CD4-positive, alpha-beta T cell (primary cell): ENCODE measurements at regions not wholly inside any gene's neighbourhood (a gene's known extent, or its start where the extent isn't known, plus 50 kb on each side); places are given as distances from the start of the nearest gene placed in this dataset.

Source experiments
- ATAC-seq: fragments of 200-7000 bp; cut with Tn5 transposase; one replicate; pipeline ENCODE4 v1.10.0; 2022; ENCODE audit warnings: mild to moderate bottlenecking; ENCODE audit not compliant: poor library complexity
- CTCF ChIA-PET: fragments of 350-600 bp; sonication (Branson Sonifier 250); formaldehyde crosslinking; loops from one replicate; lab custom pipeline; 2021; ENCODE audit warnings: antibody characterized with exemption, inconsistent platforms; lab: Charles Lee
- POLR2A ChIA-PET: fragments of 350-600 bp; sonication (Branson Sonifier 250); formaldehyde crosslinking; loops from one replicate; lab custom pipeline; 2021; ENCODE audit warnings: antibody characterized with exemption, inconsistent platforms; lab: Charles Lee
- DNase-seq, 14 experiments: peaks; one replicate each; pipeline ENCODE4 v3.0.0-alpha.2; 2013 to 2020; ENCODE audit warnings: mixed read lengths in 2 of 14
- H3K27ac ChIP-seq, 2 donors: one replicate each; pipeline versions ENCODE4 v1.5.1 to v1.7.0; 2013; ENCODE audit warnings: low read length in 2 of 2, low read depth in 1 of 2, mild to moderate bottlenecking in 1 of 2
- H3K27me3 ChIP-seq, 2 experiments: 1 replicate in 1 of 2; 2 replicates in 1 of 2; pipeline versions ENCODE4 v1.6.1 to v1.7.0; 2013; ENCODE audit warnings: low read length in 2 of 2, control low read depth in 1 of 2, mild to moderate bottlenecking in 1 of 2, moderate library complexity in 1 of 2; ENCODE audit not compliant: insufficient read depth in 2 of 2, control insufficient read depth in 1 of 2
- H3K36me3 ChIP-seq: one replicate; pipeline ENCODE4 v1.6.1; 2013; ENCODE audit warnings: low read length, control low read depth; ENCODE audit not compliant: insufficient read depth
- H3K4me1 ChIP-seq: one replicate; pipeline ENCODE4 v1.6.1; 2013; ENCODE audit warnings: low read length, control low read depth; ENCODE audit not compliant: insufficient read depth
- H3K4me3 ChIP-seq: one replicate; pipeline ENCODE4 v1.5.1; 2013; ENCODE audit warnings: mild to moderate bottlenecking, low read length, moderate library complexity
- H3K9me3 ChIP-seq, 2 experiments: 1 replicate in 1 of 2; 2 replicates in 1 of 2; pipeline versions ENCODE4 v1.6.1 to v1.7.0; 2013; ENCODE audit warnings: low read length in 2 of 2, mild to moderate bottlenecking in 2 of 2, control low read depth in 1 of 2, moderate library complexity in 1 of 2; ENCODE audit not compliant: control insufficient read depth in 1 of 2, insufficient read depth in 1 of 2
- H3K27ac Mint-ChIP-seq: one replicate; pipeline ENCODE4 v1.8.0; 2020; ENCODE audit warnings: mixed read lengths
- H3K27me3 Mint-ChIP-seq: one replicate; pipeline ENCODE4 v1.8.0; 2021; ENCODE audit warnings: mixed read lengths
- H3K36me3 Mint-ChIP-seq: one replicate; pipeline ENCODE4 v1.8.0; 2021; ENCODE audit warnings: low read depth, mixed read lengths
- H3K4me1 Mint-ChIP-seq: one replicate; pipeline ENCODE4 v1.8.0; 2021; ENCODE audit warnings: low read depth, mixed read lengths
- H3K4me3 Mint-ChIP-seq: one replicate; pipeline ENCODE4 v1.8.0; 2020; ENCODE audit warnings: mild to moderate bottlenecking, mixed read lengths
- H3K9me3 Mint-ChIP-seq: one replicate; pipeline ENCODE4 v1.8.0; 2020; ENCODE audit warnings: mixed read lengths
- intact Hi-C, 2 experiments: fragments of 100-400 bp; cut with DNase I in 1 of 2; cut with micrococcal nuclease in 1 of 2; formaldehyde crosslinking; loops; one replicate each; pipeline versions ENCODE4 v1.15.1 to v1.9.0; 2023 to 2025; cut with DNase I, micrococcal nuclease
- TF ChIP-seq, protein P1 (sequence below): fragments of 200-600 bp; IDR thresholded peaks from one replicate; pipeline ENCODE4 v1.8.0; 2022; ENCODE audit warnings: antibody characterized with exemption, mild to moderate bottlenecking

DNA sequence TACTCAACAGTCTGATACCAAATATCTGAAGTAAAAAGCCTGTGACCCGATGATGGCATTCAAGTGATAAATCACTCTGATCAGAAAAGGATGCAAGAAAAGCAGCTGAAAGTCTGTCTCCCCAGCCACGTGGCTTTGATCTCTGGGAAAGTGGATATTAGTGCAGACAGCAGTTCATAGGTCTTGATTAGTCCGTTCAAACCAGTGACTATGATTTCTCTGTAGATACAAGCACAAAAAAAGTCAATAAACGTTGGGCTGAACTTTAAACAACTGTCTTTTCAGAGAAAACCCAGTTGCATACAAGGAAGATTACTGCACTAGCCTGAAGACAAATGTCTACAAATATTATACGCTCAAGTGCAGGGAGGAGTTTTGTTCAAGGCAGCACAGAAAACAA, 107.7 kb upstream of the CDC42EP3 start:
- Mint-ChIP-seq H3K4me1 (no peaks in the 10 kb centered on the region), H3K27me3 (no peaks in the 10 kb centered on the region), H3K4me3 (no peak overlapping the region), H3K9me3 (peaks cover 2% of the 10 kb centered on the region), H3K27ac (no peak overlapping the region), H3K36me3 (no peaks in the 10 kb centered on the region)
- ATAC-seq: no peak
- no peak overlapping the region for H3K27ac ChIP-seq
- peaks cover 0 to 3% of the 10 kb centered on the region in 2 experiments for H3K9me3 ChIP-seq
- POLR2A ChIA-PET: no interaction called here
- no peaks in the 10 kb centered on the region for H3K36me3 ChIP-seq
- H3K4me3 ChIP-seq: no peak overlapping the region
- H3K4me1 ChIP-seq: no peaks in the 10 kb centered on the region
- no peaks in the 10 kb centered on the region for H3K27me3 ChIP-seq
- no peak for DNase-seq
- CTCF ChIA-PET: no interaction called here
- TF ChIP-seq, protein P1, sequence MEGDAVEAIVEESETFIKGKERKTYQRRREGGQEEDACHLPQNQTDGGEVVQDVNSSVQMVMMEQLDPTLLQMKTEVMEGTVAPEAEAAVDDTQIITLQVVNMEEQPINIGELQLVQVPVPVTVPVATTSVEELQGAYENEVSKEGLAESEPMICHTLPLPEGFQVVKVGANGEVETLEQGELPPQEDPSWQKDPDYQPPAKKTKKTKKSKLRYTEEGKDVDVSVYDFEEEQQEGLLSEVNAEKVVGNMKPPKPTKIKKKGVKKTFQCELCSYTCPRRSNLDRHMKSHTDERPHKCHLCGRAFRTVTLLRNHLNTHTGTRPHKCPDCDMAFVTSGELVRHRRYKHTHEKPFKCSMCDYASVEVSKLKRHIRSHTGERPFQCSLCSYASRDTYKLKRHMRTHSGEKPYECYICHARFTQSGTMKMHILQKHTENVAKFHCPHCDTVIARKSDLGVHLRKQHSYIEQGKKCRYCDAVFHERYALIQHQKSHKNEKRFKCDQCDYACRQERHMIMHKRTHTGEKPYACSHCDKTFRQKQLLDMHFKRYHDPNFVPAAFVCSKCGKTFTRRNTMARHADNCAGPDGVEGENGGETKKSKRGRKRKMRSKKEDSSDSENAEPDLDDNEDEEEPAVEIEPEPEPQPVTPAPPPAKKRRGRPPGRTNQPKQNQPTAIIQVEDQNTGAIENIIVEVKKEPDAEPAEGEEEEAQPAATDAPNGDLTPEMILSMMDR: no peak
- intact Hi-C loops: no loop called here

DNA sequence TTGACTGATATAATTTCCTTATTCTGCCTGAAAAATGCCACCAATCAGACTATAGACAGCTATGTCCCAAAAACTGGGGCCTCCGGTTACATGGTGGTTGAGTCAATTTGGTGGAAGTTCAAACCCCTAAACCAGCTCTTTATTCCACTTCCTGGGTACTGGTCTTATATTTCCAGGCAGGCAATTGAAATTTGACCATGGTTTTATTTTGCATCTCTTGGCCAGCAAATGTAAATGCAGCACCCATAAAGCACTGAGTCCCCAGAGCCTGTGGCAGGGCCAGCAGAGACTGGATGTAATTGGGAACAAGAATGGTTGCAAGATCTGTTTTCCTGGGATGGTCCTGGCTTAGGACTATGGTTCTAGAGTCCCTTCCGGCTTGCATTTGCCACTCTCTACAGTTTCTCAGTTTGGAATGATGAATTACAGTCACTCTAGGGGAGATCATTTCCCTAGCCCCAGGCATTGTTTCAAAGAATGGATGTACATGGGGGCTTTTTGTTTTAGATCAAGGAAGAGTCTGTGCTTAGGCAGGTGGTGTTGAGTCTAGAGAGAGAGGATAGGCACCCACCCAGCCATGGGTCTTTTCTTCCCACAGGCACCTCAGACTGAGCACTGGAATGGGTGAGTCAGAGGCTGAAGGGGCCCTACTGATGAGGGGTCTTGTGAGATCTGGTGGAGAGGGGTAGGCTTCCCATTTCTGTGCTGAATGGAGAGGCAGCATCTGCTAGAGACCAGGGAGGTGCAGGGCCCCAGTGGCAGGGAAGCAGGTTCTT, 108.4 kb upstream of the CDC42EP3 start:
- H3K27ac ChIP-seq: no peak overlapping the region
- ChIA-PET CTCF (no interaction called here), POLR2A (no interaction called here)
- H3K9me3 ChIP-seq: peaks cover 0 to 3% of the 10 kb centered on the region in 2 experiments
- no peak for ATAC-seq
- Mint-ChIP-seq H3K27ac (no peak overlapping the region), H3K27me3 (no peaks in the 10 kb centered on the region), H3K4me1 (no peaks in the 10 kb centered on the region), H3K9me3 (peaks cover 2% of the 10 kb centered on the region), H3K4me3 (no peak overlapping the region), H3K36me3 (no peaks in the 10 kb centered on the region)
- no peaks in the 10 kb centered on the region for H3K27me3 ChIP-seq
- TF ChIP-seq, protein P1: no peak
- intact Hi-C loops: no loop called here
- no peaks in the 10 kb centered on the region for H3K36me3 ChIP-seq
- no peak for DNase-seq
- no peak overlapping the region for H3K4me3 ChIP-seq
- H3K4me1 ChIP-seq: no peaks in the 10 kb centered on the region

DNA sequence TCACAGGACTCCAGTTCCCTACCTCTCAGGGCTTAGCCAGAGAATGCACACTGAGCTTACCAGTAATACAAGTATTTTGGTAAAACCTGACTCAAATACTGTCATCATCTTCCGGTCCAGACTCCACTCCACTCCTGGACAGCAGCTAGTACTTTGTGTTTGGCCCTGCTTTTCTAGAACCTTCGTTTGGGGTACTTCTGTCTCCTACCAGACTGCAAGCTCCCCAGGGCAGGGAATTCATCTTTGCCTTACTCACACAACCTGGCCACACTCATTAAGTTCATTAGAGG, 108.9 kb upstream of the CDC42EP3 start:
- no peaks in the 10 kb centered on the region for H3K27me3 Mint-ChIP-seq
- DNase-seq (no peak), ATAC-seq (no peak)
- ChIA-PET POLR2A (no interaction called here), CTCF (no interaction called here)
- TF ChIP-seq, protein P1: no peak
- intact Hi-C loops: no loop called here
- H3K36me3 Mint-ChIP-seq: no peaks in the 10 kb centered on the region
- H3K4me3 Mint-ChIP-seq: no peak overlapping the region
- Histone ChIP-seq H3K27me3 (no peaks in the 10 kb centered on the region), H3K36me3 (no peaks in the 10 kb centered on the region), H3K9me3 (peaks cover 0 to 1% of the 10 kb centered on the region in 2 experiments), H3K4me3 (no peak overlapping the region), H3K27ac (no peak overlapping the region), H3K4me1 (no peaks in the 10 kb centered on the region)
- no peaks in the 10 kb centered on the region for H3K9me3 Mint-ChIP-seq
- no peaks in the 10 kb centered on the region for H3K4me1 Mint-ChIP-seq
- no peak overlapping the region for H3K27ac Mint-ChIP-seq
